IMR-90 (cell line): ENCODE measurements at regions not wholly inside any gene's neighbourhood (a gene's known extent, or its start where the extent isn't known, plus 50 kb on each side); places are given as distances from the start of the nearest gene placed in this dataset.

Source experiments
- ATAC-seq: fragments of 200-7000 bp; cut with Tn5 transposase; 2 replicates; pipeline ENCODE4 v1.9.1; 2020; ENCODE audit warnings: low read depth, mild to moderate bottlenecking, moderate library complexity
- BruUV-seq: library from RNA; stranded (reverse); fragments of 400-500 nt; replicated peaks from 2 replicates; lab custom pipeline; 2021; lab: Mats Ljungman, UMichigan
- CTCF ChIA-PET: fragments of 300-600 bp; formaldehyde crosslinking; extraction: SDS; loops from one replicate; lab custom pipeline; 2021; ENCODE audit warnings: antibody characterized with exemption; lab: Yijun Ruan, JAX
- POLR2A ChIA-PET: fragments of 300-600 bp; sonication (Branson Sonifier 250); formaldehyde crosslinking; loops from one replicate; lab custom pipeline; 2022; ENCODE audit warnings: antibody characterized with exemption; ENCODE audit not compliant: unreplicated experiment; lab: Charles Lee
- DNase-seq: peaks from one replicate; pipeline ENCODE4 v3.0.0; 2013
- H2AFZ ChIP-seq: replicated peaks from 2 replicates; pipeline ENCODE3; 2013; ENCODE audit warnings: low read length, mild to moderate bottlenecking; ENCODE audit not compliant: poor library complexity
- H2AK5ac ChIP-seq: 2 replicates; pipeline ENCODE4 v1.6.1; 2013; ENCODE audit warnings: low read depth, low read length, inconsistent platforms
- H2AK9ac ChIP-seq: replicated peaks from 2 replicates; pipeline ENCODE3; 2013; ENCODE audit warnings: mild to moderate bottlenecking, low read depth, low read length, moderate library complexity; ENCODE audit not compliant: poor library complexity
- H2BK120ac ChIP-seq: 2 replicates; pipeline ENCODE4 v1.6.1; 2013; ENCODE audit warnings: low read depth, low read length, inconsistent platforms
- H2BK15ac ChIP-seq: 3 replicates; pipeline ENCODE4 v1.6.1; 2013; ENCODE audit warnings: low read depth, low read length, inconsistent platforms
- H2BK20ac ChIP-seq: 2 replicates; pipeline ENCODE4 v1.6.1; 2013; ENCODE audit warnings: low read depth, mild to moderate bottlenecking, inconsistent platforms, low read length, moderate library complexity
- H2BK5ac ChIP-seq: 2 replicates; pipeline ENCODE4 v1.6.1; 2013; ENCODE audit warnings: mild to moderate bottlenecking, low read depth, low read length, inconsistent platforms; ENCODE audit not compliant: poor library complexity, severe bottlenecking
- H3K14ac ChIP-seq: replicated peaks from 2 replicates; pipeline ENCODE4 v1.6.1; 2013; ENCODE audit warnings: low read depth, low read length, inconsistent platforms
- H3K18ac ChIP-seq: 2 replicates; pipeline ENCODE4 v1.6.1; 2013; ENCODE audit warnings: low read depth, low read length, control low read depth
- H3K23ac ChIP-seq: 2 replicates; pipeline ENCODE4 v1.6.1; 2013; ENCODE audit warnings: low read depth, low read length, inconsistent platforms
- H3K27ac ChIP-seq: 2 replicates; pipeline ENCODE4 v1.5.1; 2013; ENCODE audit warnings: mild to moderate bottlenecking, control low read depth, low read length; ENCODE audit not compliant: insufficient read depth
- H3K27me3 ChIP-seq: 2 replicates; pipeline ENCODE4 v1.6.1; 2013; ENCODE audit warnings: low read length; ENCODE audit not compliant: control insufficient read depth, insufficient read depth
- H3K36me3 ChIP-seq: 2 replicates; pipeline ENCODE4 v1.6.1; 2013; ENCODE audit warnings: low read length, mixed read lengths; ENCODE audit not compliant: control insufficient read depth, insufficient read depth
- H3K4ac ChIP-seq: 2 replicates; pipeline ENCODE4 v1.6.1; 2013; ENCODE audit warnings: low read depth, low read length, inconsistent platforms
- H3K4me1 ChIP-seq: 2 replicates; pipeline ENCODE4 v1.6.1; 2013; ENCODE audit warnings: low read length, mixed read lengths; ENCODE audit not compliant: control insufficient read depth, insufficient read depth
- H3K4me2 ChIP-seq: 2 replicates; pipeline ENCODE4 v1.6.1; 2013; ENCODE audit warnings: low read depth, mild to moderate bottlenecking, control low read depth, low read length, moderate library complexity
- H3K4me3 ChIP-seq: 2 replicates; pipeline ENCODE4 v1.5.1; 2013; ENCODE audit warnings: low read depth, mild to moderate bottlenecking, control low read depth, low read length, moderate library complexity; ENCODE audit not compliant: insufficient read depth
- H3K56ac ChIP-seq: 2 replicates; pipeline ENCODE4 v1.6.1; 2013; ENCODE audit warnings: low read length, inconsistent platforms; ENCODE audit not compliant: insufficient read depth; ENCODE audit errors: extremely low read depth
- H3K79me1 ChIP-seq, 2 experiments: 2 replicates each; pipeline ENCODE4 v1.6.1; 2013; ENCODE audit warnings: low read length in 2 of 2, inconsistent platforms in 1 of 2, low read depth in 1 of 2
- H3K9ac ChIP-seq: 2 replicates; pipeline ENCODE4 v1.6.1; 2013; ENCODE audit warnings: low read depth, low read length, control low read depth
- H3K9me1 ChIP-seq: 2 replicates; pipeline ENCODE4 v1.6.1; 2013; ENCODE audit warnings: low read length, inconsistent platforms; ENCODE audit not compliant: insufficient read depth
- H3K9me3 ChIP-seq: 2 replicates; pipeline ENCODE4 v1.6.1; 2013; ENCODE audit warnings: low read length; ENCODE audit not compliant: control insufficient read depth, insufficient read depth
- H4K20me1 ChIP-seq: 2 replicates; pipeline ENCODE4 v1.6.1; 2013; ENCODE audit warnings: low read length, inconsistent platforms; ENCODE audit not compliant: insufficient read depth
- H4K5ac ChIP-seq: 2 replicates; pipeline ENCODE4 v1.6.1; 2013; ENCODE audit warnings: mild to moderate bottlenecking, low read depth, low read length, control low read depth
- H4K8ac ChIP-seq, 2 experiments: 2 replicates each; pipeline ENCODE4 v1.6.1; 2013; ENCODE audit warnings: low read depth in 2 of 2, low read length in 2 of 2, control low read depth in 1 of 2, inconsistent platforms in 1 of 2
- H4K91ac ChIP-seq: 2 replicates; pipeline ENCODE4 v1.6.1; 2013; ENCODE audit warnings: low read depth, low read length, inconsistent platforms; ENCODE audit not compliant: insufficient read depth
- MAFK ChIP-seq: IDR thresholded peaks from 2 replicates; pipeline ENCODE4 v1.6.1; 2012; ENCODE audit warnings: low read depth, low read length, improper control_type of control experiment
- RAD21 ChIP-seq: IDR thresholded peaks from 2 replicates; pipeline ENCODE4 v1.6.1; 2012; ENCODE audit warnings: low read length, improper control_type of control experiment
- WGBS, 2 experiments: methylation state at CpG; one replicate each; pipeline versions ENCODE4 v1.1.5 to v1.1.7; 2013; ENCODE audit warnings: missing lambda C conversion rate in 2 of 2; ENCODE audit not compliant: insufficient read length in 1 of 2; ENCODE audit errors: extremely low coverage in 2 of 2; 5-methylcytosine and 5-hydroxymethylcytosine counted together
- dilution Hi-C: fragments of 300-500 bp; cut with HindIII; formaldehyde crosslinking; loops from one replicate; pipeline ENCODE4 v1.14.3; 2018; ENCODE audit warnings: low sequenced_read_pairs; ENCODE audit not compliant: unreplicated experiment
- in situ Hi-C: fragments of 300-500 bp; cut with MboI; formaldehyde crosslinking; loops from 3 replicates; pipeline ENCODE4 v1.14.3; 2019; ENCODE audit warnings: low sequenced_read_pairs, inconsistent platforms, mixed read lengths
- intact Hi-C: fragments of 100-400 bp; cut with micrococcal nuclease; formaldehyde crosslinking; loops from 2 replicates; pipeline ENCODE4 v1.10.0; 2022

DNA sequence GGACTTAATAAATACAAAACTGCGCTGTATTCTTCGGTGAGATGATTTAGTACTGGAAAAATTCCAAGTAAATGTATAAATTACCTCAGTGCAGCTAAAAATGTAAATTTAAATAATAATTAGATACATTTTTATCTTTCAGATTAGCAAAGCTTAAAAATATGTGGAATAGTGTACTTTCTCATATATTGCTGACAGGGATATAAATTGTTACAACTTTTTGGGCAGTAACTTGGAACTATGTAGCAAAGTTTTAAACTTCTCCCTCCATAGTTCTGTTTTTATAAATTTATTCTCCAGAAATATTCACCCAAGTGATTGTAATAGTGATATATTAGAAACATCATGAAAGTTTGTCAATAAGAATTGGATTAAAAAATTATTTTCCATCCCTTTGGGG, 384.6 kb upstream of the CITED2 start:
- H3K9me3 ChIP-seq: no peaks in the 10 kb centered on the region
- peaks cover 13% of the 10 kb centered on the region for H3K4me1 ChIP-seq
- BruUV-seq: no TSS peak
- no peak overlapping the region for H3K4me2 ChIP-seq
- POLR2A ChIA-PET: interaction anchor here (0.6 kb wide), 1 partner anchor 385 kb away, joined by 3 read pairs; no protein-coding TSS in a partner anchor
- no peak overlapping the region for H3K9ac ChIP-seq
- H2BK120ac ChIP-seq: no peak overlapping the region
- H2BK5ac ChIP-seq: no peak overlapping the region
- no peak overlapping the region for H2BK20ac ChIP-seq
- no peak overlapping the region for H3K4me3 ChIP-seq
- no peak overlapping the region for H2AFZ ChIP-seq
- no CpG with 5 or more reads among the region's 2 CpGs for WGBS, 2 experiments
- no peak overlapping the region for H4K8ac ChIP-seq
- H4K20me1 ChIP-seq: no peaks in the 10 kb centered on the region
- no peak overlapping the region for H3K4ac ChIP-seq
- H3K27me3 ChIP-seq: no peaks in the 10 kb centered on the region
- peaks cover 3% of the 10 kb centered on the region for H3K9me1 ChIP-seq
- no peak overlapping the region for H2AK9ac ChIP-seq
- 0 out of 4 replicates have a peak, but pooled peaks cover 0 to 3% of the 10 kb centered on the region in 2 experiments for H3K79me1 ChIP-seq
- CTCF ChIA-PET: no interaction called here
- intact Hi-C loops: loop anchor here (5.0 kb wide), 1 partner anchor 93 kb away; no protein-coding TSS in a partner anchor
- TF ChIP-seq MAFK (peak; percentile 59; the same call in 1 of the 2 replicates), RAD21 (no peak)
- no peak overlapping the region for H2BK15ac ChIP-seq
- no peak overlapping the region for H3K18ac ChIP-seq
- H4K5ac ChIP-seq: no peak overlapping the region
- dilution Hi-C loops: no loop called here
- H3K36me3 ChIP-seq: no peaks in the 10 kb centered on the region
- no peak overlapping the region for H2AK5ac ChIP-seq
- DNase-seq (no peak), ATAC-seq (no peak)
- no peak overlapping the region for H3K56ac ChIP-seq
- H3K14ac ChIP-seq: no peak overlapping the region
- in situ Hi-C loops: no loop called here
- H4K91ac ChIP-seq: no peak overlapping the region
- H3K23ac ChIP-seq: no peak overlapping the region
- H3K27ac ChIP-seq: no peak overlapping the region
